GM12892 (cell line): ENCODE measurements at regions not wholly inside any gene's neighbourhood (a gene's known extent, or its start where the extent isn't known, plus 50 kb on each side); places are given as distances from the start of the nearest gene placed in this dataset.

Source experiments
- POLR2A ChIP-seq: IDR thresholded peaks from 2 replicates; pipeline ENCODE4 v1.6.1; 2011; ENCODE audit warnings: low read depth, low read length, control low read depth
- POLR2AphosphoS5 ChIP-seq: IDR thresholded peaks from 2 replicates; pipeline ENCODE4 v1.6.1; 2011; ENCODE audit warnings: low read depth, low read length, control low read depth
- TAF1 ChIP-seq: IDR thresholded peaks from 2 replicates; pipeline ENCODE4 v1.6.1; 2011; ENCODE audit warnings: low read depth, mild to moderate bottlenecking, control low read depth, low read length, borderline replicate concordance

GRCh38 chr15:69795601-69796000 lies 302.1 kb downstream of the TLE3 start:
- TF ChIP-seq POLR2AphosphoS5 (no peak), POLR2A (no peak), TAF1 (no peak)
